Neural cell (in vitro differentiated cells): ENCODE measurements at regions not wholly inside any gene's neighbourhood (a gene's known extent, or its start where the extent isn't known, plus 50 kb on each side); places are given as distances from the start of the nearest gene placed in this dataset.

Source experiments
- EP300 ChIP-seq: fragments of 450-650 bp; conservative IDR thresholded peaks from 2 replicates; pipeline ENCODE4 v1.6.1; 2014; ENCODE audit warnings: antibody characterized with exemption, mild to moderate bottlenecking, moderate library complexity; ENCODE audit not compliant: poor library complexity, severe bottlenecking
- EZH2 ChIP-seq: fragments of 200-600, 300-800 bp; shearing (Covaris generic), sonication (generic); IDR thresholded peaks from 2 replicates; pipeline ENCODE4 v1.6.1; 2014; ENCODE audit warnings: antibody characterized with exemption, low read length, borderline replicate concordance, mild to moderate bottlenecking; ENCODE audit not compliant: insufficient read depth, poor library complexity, severe bottlenecking
- MXI1 ChIP-seq: fragments of 450-650 bp; conservative IDR thresholded peaks from 2 replicates; pipeline ENCODE4 v1.6.1; 2014; ENCODE audit warnings: antibody characterized with exemption, mild to moderate bottlenecking; ENCODE audit not compliant: poor library complexity, severe bottlenecking
- POLR2AphosphoS5 ChIP-seq: IDR thresholded peaks from 2 replicates; pipeline ENCODE4 v1.6.1; 2012
- RAD21 ChIP-seq: fragments of 450-650 bp; conservative IDR thresholded peaks from 2 replicates; pipeline ENCODE4 v1.6.1; 2014; ENCODE audit warnings: antibody characterized with exemption, mild to moderate bottlenecking, moderate library complexity
- REST ChIP-seq: IDR thresholded peaks from 2 replicates; pipeline ENCODE4 v1.6.1; 2012; ENCODE audit warnings: borderline replicate concordance
- SMC3 ChIP-seq: fragments of 450-650 bp; conservative IDR thresholded peaks from 2 replicates; pipeline ENCODE4 v1.6.1; 2014; ENCODE audit warnings: antibody characterized with exemption, mild to moderate bottlenecking, moderate library complexity; ENCODE audit not compliant: poor library complexity
- TF ChIP-seq, protein P1 (sequence below): fragments of 450-650 bp; IDR thresholded peaks from 2 replicates; pipeline ENCODE4 v1.5.1; 2014; ENCODE audit warnings: antibody characterized with exemption, mild to moderate bottlenecking, moderate library complexity; ENCODE audit not compliant: poor library complexity, severe bottlenecking

- TF ChIP-seq, protein P1, sequence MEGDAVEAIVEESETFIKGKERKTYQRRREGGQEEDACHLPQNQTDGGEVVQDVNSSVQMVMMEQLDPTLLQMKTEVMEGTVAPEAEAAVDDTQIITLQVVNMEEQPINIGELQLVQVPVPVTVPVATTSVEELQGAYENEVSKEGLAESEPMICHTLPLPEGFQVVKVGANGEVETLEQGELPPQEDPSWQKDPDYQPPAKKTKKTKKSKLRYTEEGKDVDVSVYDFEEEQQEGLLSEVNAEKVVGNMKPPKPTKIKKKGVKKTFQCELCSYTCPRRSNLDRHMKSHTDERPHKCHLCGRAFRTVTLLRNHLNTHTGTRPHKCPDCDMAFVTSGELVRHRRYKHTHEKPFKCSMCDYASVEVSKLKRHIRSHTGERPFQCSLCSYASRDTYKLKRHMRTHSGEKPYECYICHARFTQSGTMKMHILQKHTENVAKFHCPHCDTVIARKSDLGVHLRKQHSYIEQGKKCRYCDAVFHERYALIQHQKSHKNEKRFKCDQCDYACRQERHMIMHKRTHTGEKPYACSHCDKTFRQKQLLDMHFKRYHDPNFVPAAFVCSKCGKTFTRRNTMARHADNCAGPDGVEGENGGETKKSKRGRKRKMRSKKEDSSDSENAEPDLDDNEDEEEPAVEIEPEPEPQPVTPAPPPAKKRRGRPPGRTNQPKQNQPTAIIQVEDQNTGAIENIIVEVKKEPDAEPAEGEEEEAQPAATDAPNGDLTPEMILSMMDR: no peak
- no peak for TF ChIP-seq RAD21
- TF ChIP-seq POLR2AphosphoS5: no peak
- TF ChIP-seq EP300: no peak
- no peak for TF ChIP-seq REST
- no peak for TF ChIP-seq EZH2
- no peak for TF ChIP-seq SMC3
- TF ChIP-seq MXI1: no peak
Measured at GRCh38 chrX:112391313-112391712, 288.4 kb downstream of the LHFPL1 start.
